Esophagus muscularis mucosa (tissue), 4 donors: ENCODE measurements at regions not wholly inside any gene's neighbourhood (a gene's known extent, or its start where the extent isn't known, plus 50 kb on each side); places are given as distances from the start of the nearest gene placed in this dataset.

Source experiments
- DNase-seq: peaks from one replicate; pipeline ENCODE4 v3.0.0-alpha.2; 2017; ENCODE audit errors: extremely low spot score
- H3K27ac ChIP-seq, 4 donors: fragments of 200-600 bp; sonication (generic); replicated peaks in 1 of 4; 1 replicate in 3 of 4; 2 replicates in 1 of 4; pipeline ENCODE4 v1.5.1; 2016 to 2019; ENCODE audit warnings: mild to moderate bottlenecking in 1 of 4
- H3K27me3 ChIP-seq, 4 donors: fragments of 200-600 bp; sonication (generic); one replicate each; pipeline versions ENCODE4 v1.5.1 to v1.6.0; 2016 to 2019
- H3K36me3 ChIP-seq, 4 donors: fragments of 200-600 bp; sonication (generic); one replicate each; pipeline ENCODE4 v1.5.1; 2016 to 2019
- H3K4me1 ChIP-seq, 4 donors: fragments of 200-600 bp; sonication (generic); one replicate each; pipeline ENCODE4 v1.5.1; 2016 to 2019
- H3K4me3 ChIP-seq, 4 donors: fragments of 200-600 bp; sonication (generic); 1 replicate in 2 of 4; 2 replicates in 2 of 4; pipeline ENCODE4 v1.5.1; 2016 to 2019; ENCODE audit warnings: mild to moderate bottlenecking in 4 of 4, moderate library complexity in 1 of 4
- H3K9me3 ChIP-seq, 4 donors: fragments of 200-600 bp; sonication (generic); 1 replicate in 3 of 4; 2 replicates in 1 of 4; pipeline ENCODE4 v1.5.1; 2016 to 2019
- EP300 ChIP-seq: sonication (generic); formaldehyde crosslinking; IDR thresholded peaks from one replicate; pipeline ENCODE4 v1.6.1; 2017; ENCODE audit warnings: antibody characterized with exemption
- POLR2A ChIP-seq: fragments of 450-650 bp; IDR thresholded peaks from one replicate; pipeline ENCODE4 v1.6.1; 2017; ENCODE audit warnings: antibody characterized with exemption, moderate library complexity, mild to moderate bottlenecking, low read depth
- POLR2AphosphoS5 ChIP-seq, 2 donors: sonication (generic); formaldehyde crosslinking; IDR thresholded peaks; one replicate each; pipeline ENCODE4 v1.6.1; 2017; ENCODE audit warnings: antibody characterized with exemption in 2 of 2
- WGBS: methylation state at CpG from one replicate; pipeline ENCODE4 v1.1.5; 2018; 5-methylcytosine and 5-hydroxymethylcytosine counted together
- intact Hi-C: fragments of 100-400 bp; cut with DNase I; formaldehyde crosslinking; loops from one replicate; pipeline ENCODE4 v1.15.1; 2023
- TF ChIP-seq, protein P1 (sequence below), 3 experiments: fragments of 200-600 bp in 2 of 3; fragments of 450-650 bp in 1 of 3; sonication (generic) in 2 of 3; IDR thresholded peaks; one replicate each; pipeline ENCODE4 v1.5.1; 2017 to 2019; ENCODE audit warnings: antibody characterized with exemption in 3 of 3, mild to moderate bottlenecking in 2 of 3, moderate library complexity in 1 of 3

GRCh38 chr15:62932436-62932835, 110.1 kb upstream of the TPM1 start:
- WGBS, result 53% methylated on average over 1 of the region's 1 CpG
- intact Hi-C loops, result no loop called here
- H3K36me3 ChIP-seq, result no peaks in the 10 kb centered on the region
- no peaks in the 10 kb centered on the region for H3K9me3 ChIP-seq
- TF ChIP-seq, protein P1, sequence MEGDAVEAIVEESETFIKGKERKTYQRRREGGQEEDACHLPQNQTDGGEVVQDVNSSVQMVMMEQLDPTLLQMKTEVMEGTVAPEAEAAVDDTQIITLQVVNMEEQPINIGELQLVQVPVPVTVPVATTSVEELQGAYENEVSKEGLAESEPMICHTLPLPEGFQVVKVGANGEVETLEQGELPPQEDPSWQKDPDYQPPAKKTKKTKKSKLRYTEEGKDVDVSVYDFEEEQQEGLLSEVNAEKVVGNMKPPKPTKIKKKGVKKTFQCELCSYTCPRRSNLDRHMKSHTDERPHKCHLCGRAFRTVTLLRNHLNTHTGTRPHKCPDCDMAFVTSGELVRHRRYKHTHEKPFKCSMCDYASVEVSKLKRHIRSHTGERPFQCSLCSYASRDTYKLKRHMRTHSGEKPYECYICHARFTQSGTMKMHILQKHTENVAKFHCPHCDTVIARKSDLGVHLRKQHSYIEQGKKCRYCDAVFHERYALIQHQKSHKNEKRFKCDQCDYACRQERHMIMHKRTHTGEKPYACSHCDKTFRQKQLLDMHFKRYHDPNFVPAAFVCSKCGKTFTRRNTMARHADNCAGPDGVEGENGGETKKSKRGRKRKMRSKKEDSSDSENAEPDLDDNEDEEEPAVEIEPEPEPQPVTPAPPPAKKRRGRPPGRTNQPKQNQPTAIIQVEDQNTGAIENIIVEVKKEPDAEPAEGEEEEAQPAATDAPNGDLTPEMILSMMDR (IDR thresholded peaks at IDR 0.05), result no peak
- H3K4me1 ChIP-seq, result peaks cover 8 to 31% (median 23%) of the 10 kb centered on the region in 4 donors
- no peaks in the 10 kb centered on the region for H3K27me3 ChIP-seq
- H3K4me3 ChIP-seq, result no peak overlapping the region
- no peak overlapping the region for H3K27ac ChIP-seq
- DNase-seq, result no peak

DNA sequence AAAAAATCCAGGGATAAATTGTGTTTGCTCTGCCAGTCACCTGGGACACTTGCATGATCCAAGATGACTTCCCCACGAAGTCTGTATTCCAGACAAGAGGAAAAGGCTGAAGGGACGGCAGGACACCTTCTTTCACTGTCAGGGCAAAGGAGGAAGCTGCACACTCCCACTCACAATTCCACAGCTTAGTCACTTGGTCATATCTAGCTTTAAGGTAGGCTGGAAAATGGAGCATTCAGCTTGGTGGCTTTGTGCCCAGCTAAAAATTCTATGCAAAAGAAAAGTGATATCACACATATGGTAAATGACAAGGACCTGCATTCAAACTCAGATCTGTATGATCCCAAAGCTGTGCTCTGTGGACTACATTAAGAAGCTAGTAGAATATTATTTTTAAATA, 109.2 kb upstream of the TPM1 start:
- TF ChIP-seq POLR2AphosphoS5 (IDR thresholded peaks at IDR 0.05), result no peak
- TF ChIP-seq, protein P1 (IDR thresholded peaks at IDR 0.05), result no peak
- TF ChIP-seq POLR2A, result no peak
- no peak for TF ChIP-seq EP300
- intact Hi-C loops, result no loop called here
- H3K4me3 ChIP-seq, result no peak overlapping the region
- 32% methylated on average over 2 of the region's 2 CpGs for WGBS
- peaks cover 1 to 27% (median 17%) of the 10 kb centered on the region in 4 donors for H3K4me1 ChIP-seq
- H3K9me3 ChIP-seq, result no peaks in the 10 kb centered on the region
- H3K36me3 ChIP-seq, result no peaks in the 10 kb centered on the region
- H3K27me3 ChIP-seq, result no peaks in the 10 kb centered on the region
- H3K27ac ChIP-seq, result no peak overlapping the region
- no peak for DNase-seq

- H3K27me3 ChIP-seq, result no peaks in the 10 kb centered on the region
- TF ChIP-seq, protein P1 (IDR thresholded peaks at IDR 0.05), result no peak
- TF ChIP-seq EP300 (no peak), POLR2A (no peak), POLR2AphosphoS5 (IDR thresholded peaks at IDR 0.05) (no peak)
- no peak overlapping the region for H3K27ac ChIP-seq
- intact Hi-C loops, result no loop called here
- no peak for DNase-seq
- no peaks in the 10 kb centered on the region for H3K9me3 ChIP-seq
- H3K36me3 ChIP-seq, result no peaks in the 10 kb centered on the region
- H3K4me3 ChIP-seq, result no peak overlapping the region
- WGBS, result 80% methylated on average over 14 of the region's 14 CpGs
- peaks cover under 1 to 18% (median 9%) of the 10 kb centered on the region in 4 donors for H3K4me1 ChIP-seq
These were observed 108.1 kb upstream of the TPM1 start for GRCh38 chr15:62934236-62934971.

GRCh38 chr15:62935300-62936081, 107.1 kb upstream of the TPM1 start:
- no peak for TF ChIP-seq EP300
- TF ChIP-seq, protein P1 (IDR thresholded peaks at IDR 0.05), result no peak
- no peak for TF ChIP-seq POLR2AphosphoS5 (IDR thresholded peaks at IDR 0.05)
- TF ChIP-seq POLR2A, result no peak
- WGBS, result 84% methylated on average over 11 of the region's 12 CpGs
- Histone ChIP-seq H3K27me3 (no peaks in the 10 kb centered on the region), H3K4me3 (no peak overlapping the region), H3K36me3 (no peaks in the 10 kb centered on the region), H3K9me3 (no peaks in the 10 kb centered on the region), H3K4me1 (peaks cover 12 to 27% (median 19%) of the 10 kb centered on the region in 4 donors), H3K27ac (no peak overlapping the region)
- intact Hi-C loops, result no loop called here
- no peak for DNase-seq
